HS-5 (cell line): ENCODE measurements at regions not wholly inside any gene's neighbourhood (a gene's known extent, or its start where the extent isn't known, plus 50 kb on each side); places are given as distances from the start of the nearest gene placed in this dataset.
A peak's percentile ranks its signal among the peaks of the same experiment; 100 is the strongest.
"Not testable (repeated sequence)": the region's sequence is repeated elsewhere in the genome, so short reads cannot be mapped to it uniquely, and the experiment has no call there.

ENCODE experiments used
- DNase-seq: peaks from one replicate; pipeline ENCODE4 v3.0.0-alpha.2; 2012; ENCODE audit warnings: low read depth

DNA sequence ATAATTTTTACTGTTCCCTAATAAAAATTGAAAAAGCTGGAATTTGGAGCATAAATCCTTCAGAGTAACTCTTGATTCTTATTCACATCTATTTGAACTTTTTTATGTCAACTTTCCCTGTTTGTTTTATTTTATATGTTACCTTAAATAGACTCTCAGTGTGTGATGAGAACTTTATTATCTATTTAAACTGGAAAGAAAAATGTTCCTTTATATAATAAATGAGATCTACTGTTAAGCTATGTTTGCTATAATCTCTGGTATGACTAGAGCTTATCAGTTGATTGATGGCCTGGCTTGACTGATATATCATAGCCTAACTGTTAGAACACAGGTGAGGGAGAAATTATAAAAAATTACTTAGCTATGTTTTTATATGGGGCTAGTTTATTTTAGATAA is 330.6 kb upstream of the EPHA6 start:
- DNase-seq: no peak

DNA sequence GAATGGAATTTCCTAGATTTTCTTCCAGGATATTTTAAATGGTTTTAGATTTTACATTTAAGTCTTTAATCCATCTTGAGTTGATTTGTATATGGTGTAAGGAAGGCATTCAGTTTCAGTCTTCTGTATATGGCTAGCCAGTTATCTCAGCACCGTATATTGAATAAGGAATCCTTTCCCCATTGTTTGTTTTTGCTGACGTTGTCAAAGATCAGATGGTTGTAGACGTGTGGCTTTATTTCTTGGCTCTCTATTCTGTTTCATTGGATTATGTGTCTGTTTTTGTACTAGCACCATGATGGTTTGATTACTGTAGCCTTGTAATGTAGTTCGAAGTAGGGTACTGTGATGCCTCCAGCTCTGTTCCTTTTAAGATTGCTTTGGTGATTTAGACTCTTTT is 325.7 kb upstream of the EPHA6 start:
- DNase-seq: no peak

DNA sequence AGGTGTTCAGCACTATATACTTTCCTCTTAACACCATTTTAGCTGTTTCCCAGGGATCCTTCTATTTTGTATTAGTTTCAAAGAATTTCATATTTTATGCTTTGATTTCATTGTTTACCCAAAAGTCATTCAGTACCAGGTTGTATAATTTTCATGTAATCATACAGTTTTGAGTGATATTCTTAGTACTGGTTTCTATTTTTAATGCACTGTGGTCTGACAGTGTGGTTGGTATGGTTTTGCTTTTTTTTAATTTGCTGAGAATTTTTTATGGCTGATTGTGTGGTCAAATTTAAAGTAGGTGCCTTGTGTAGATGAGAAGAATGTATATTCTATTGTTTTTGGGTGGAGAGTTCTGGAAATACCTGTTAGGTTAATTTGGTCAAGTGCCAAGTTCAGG is 323.4 kb upstream of the EPHA6 start:
- DNase-seq: no peak

DNA sequence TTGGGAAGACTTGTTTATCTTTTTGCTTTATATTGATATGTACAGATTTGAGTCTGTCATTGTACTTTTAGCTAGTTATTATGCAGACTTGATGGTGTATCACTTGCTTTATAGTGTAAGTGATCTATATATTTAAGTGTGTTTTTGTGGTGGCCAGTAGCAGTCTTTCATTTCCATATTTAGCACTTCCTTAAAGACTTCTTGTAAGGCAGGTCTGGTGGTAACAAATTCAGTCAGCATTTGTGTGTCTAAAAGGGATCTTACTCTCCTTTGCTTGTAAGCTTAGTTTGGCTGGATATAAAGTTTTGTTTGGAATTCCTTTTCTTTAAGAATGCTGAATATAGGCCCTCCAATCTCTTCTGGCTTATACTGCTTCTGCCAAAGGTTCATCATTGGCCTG is 322.5 kb upstream of the EPHA6 start:
- no peak for DNase-seq

DNA sequence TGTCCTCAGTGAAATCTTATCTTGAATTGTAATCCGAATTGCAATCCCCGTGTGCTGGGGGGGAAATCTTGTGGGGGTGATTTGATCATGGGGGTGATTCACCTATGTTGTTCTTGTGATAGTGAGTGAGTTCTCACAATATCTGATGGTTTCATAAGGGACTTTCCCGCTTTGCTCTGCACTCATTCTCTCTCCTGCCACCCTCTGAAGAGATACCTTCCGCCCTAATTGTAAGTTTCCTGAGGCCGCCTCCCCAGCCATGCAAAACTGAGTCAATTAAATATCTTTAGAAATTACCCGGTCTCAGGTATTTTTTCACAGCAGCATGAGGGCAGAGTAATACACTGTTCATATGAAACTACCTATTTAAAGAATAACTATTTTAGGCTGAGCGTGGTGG is 304.1 kb upstream of the EPHA6 start:
- DNase-seq: no peak

DNA sequence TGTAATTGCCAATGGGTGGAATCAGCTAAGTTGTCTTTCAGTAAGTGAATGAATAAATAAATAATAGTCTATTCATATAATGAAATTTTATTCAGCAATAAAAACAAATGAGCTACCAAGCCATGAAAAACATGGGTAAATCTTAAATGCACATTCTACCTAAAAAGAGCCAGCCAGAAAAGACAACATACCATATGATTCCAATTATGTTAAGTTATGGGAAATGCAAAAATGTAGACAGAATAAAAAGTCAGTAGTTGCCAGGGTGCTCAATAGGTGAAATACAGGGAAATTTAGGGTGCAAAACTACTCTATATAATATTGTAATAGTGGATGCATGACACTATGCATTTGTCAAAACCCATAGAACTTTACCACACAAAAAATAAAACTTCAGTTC is 277.2 kb upstream of the EPHA6 start:
- DNase-seq: no peak

DNA sequence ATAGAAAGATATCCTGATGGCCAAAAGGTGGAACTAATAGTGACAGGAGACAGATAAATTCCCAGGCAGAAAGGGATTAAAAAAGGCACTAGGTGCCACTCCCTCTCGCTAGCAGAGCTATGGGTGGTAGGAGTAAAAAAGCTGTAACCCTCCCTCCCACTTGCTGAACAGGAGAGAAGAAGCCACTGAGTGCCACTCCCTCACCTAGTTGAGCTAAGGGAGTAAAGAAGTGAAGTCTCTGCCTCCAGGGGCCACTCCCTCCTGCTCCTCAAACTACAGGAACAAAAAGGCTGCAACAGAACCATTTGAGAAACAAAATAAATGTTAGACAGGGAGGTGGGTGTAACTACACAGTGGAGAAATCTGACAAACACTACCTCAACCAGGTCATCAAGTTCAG is 276.2 kb upstream of the EPHA6 start:
- DNase-seq: no peak

DNA sequence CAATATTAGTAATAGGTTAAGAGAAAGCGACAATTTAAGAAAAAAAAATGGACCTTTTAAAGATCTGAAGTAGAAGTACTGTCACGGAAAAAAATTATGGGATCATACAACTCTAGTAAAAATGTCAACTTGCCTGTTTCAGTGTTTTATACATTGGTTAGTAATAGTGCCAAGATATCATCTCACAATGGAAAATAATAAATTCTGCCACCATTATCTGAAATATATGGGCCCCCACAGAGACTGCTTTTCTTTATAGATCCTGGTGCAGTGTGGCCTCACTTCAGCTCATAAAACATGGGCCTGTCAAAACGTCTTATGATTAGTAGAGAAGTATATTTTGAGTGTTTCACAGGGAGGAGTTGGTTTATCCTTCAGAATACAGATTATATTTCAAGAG is 266.3 kb upstream of the EPHA6 start:
- DNase-seq: no peak

DNA sequence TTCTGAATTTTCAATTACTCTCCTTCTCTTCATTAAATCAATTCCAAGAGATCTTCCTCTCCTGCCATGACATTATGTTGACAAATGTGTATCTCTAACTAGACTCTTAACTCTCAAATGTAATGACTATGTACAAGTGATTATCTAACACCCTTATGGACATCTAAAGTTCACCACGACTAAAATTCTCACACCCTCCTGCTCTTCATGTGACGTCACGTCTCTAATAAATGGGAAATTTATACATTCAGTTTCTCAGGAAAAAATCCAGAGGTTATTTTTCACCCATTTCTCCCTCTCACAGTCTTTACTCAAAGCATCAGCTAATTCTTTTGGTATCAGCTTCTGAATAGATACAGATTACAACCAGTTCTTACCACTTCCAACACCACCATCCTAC is 237.5 kb upstream of the EPHA6 start:
- DNase-seq: no peak

DNA sequence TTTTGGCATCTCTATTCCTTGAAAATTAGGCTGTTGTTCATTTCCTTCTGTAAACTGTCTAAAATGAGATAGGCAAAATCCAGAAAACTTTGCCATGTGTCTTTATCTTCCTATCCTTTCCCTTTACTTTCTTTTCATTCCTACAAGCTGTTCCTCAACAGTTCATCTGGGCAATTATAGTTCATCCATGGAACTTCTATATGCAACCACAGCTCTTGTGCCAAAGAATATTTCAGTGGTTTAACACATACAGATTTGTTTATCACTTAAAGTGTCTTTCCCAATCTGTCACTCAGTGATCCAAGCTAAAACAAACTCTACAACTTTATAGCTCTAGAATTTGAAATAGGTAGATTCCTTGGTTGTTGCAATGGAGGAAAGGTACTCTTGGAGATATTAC is 230.3 kb upstream of the EPHA6 start:
- no peak for DNase-seq

DNA sequence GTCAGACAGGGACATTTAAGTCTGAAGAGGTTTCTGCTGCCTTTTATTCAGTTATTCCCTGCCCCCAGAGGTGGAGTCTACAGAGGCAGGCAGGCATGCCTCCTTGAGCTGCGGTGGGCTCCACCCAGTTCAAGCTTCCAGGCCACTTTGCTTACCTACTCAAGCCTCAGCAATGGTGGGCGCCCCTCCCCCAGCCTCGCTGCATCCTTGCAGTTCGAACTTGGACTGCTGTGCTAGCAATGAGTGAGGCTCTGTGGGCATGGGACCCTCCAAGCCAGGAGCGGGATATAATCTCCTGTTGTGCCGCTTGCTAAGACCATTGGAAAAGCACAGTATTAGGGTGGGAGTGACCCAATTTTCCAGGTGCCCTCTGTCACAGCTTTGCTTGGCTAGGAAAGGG is 207.5 kb upstream of the EPHA6 start:
- not testable (repeated sequence) for DNase-seq

DNA sequence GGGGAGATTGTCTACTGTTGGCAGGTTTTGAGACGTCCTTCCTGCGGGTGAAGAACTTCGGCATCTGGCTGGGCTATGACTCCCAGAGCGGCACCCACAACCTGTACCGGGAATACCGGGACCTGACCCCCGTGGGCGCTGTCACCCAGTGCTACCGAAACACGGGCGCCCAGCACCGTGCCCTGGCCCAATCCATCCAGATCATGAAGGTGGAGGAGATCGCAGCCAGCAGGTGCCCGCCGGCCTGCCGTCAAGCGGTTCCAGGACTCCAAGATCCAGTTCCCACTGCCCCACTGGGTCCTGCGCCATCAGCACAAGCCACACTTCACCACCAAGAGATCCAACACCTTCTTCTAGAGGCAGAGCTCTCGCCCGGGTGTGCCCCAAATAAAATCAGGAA is 194.9 kb upstream of the EPHA6 start:
- DNase-seq: no peak

DNA sequence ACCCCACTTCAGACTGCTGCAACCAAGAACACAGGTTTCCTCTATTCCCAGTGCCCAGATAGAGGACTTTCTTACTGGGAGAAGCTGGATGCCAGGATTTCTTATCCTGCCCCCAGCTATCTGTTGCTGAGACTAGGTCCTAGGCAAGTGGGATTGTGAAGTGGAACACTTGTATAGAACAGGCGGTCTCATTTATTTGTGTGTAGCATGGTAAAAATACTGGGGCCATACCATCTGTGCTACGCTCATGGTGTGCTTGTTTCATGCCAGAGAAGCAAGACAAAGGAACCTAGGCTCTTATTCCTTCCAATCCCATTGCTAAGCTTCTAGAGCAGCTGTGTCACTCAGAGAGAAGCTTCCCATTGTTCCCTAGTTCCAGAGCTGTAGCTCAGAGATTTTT is 191.5 kb upstream of the EPHA6 start:
- DNase-seq: no peak

DNA sequence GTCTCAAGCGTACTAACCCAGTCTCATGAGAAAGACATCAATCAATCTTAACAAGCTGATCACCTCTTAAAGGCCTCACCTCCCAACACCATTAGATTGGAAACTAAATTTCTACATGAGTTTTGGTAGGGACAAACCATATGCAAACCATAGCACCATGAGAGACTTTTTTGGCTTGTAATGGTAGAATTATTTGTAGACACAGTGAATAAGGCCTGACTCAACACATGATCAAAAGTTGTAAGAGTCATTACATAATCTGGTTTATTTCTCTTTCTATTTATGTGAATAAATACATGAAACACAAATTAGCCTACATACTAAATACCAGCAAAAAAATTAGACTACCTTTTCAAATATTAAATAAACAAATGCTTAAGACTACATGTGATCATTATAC is 183.3 kb upstream of the EPHA6 start:
- no peak for DNase-seq

DNA sequence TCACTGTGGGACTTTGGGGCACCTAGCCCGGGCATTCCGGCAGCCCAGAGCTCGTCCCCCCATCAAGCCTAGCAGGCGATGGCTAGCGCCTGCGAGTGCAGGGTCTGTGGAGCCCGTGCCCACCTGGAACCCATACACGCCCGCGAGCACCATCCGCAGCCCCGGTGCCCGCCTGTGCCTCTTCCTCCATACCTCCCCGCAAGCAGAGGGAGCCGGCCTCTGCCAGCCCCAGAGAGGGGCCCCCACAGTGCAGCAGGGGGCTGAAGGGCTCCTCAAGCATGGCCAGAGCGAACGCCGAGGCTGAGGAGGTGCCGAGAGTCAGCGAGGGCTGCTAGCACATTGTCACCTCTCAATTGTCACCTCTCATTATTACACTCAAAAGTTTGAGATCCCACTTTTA is 167.8 kb upstream of the EPHA6 start:
- no peak for DNase-seq

DNA sequence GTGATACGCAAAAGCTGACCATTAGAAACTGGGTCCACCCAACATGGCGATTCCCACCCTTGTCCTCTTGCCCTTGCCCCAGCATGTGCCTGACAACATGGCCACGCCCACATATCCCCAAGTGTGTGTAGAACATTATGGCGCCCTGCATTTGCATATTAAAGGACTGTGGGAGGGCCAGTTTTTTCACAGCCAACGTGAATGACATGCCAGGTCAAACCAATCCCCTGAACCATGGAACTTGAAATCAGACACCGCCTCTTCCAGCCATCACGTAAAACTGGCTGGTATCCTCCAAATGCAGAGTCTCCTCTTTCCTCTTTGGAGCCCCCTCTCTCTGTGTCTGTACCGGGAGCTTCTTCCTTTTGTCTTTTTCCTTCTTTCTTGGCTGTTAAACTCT is 156.7 kb upstream of the EPHA6 start:
- no peak for DNase-seq

DNA sequence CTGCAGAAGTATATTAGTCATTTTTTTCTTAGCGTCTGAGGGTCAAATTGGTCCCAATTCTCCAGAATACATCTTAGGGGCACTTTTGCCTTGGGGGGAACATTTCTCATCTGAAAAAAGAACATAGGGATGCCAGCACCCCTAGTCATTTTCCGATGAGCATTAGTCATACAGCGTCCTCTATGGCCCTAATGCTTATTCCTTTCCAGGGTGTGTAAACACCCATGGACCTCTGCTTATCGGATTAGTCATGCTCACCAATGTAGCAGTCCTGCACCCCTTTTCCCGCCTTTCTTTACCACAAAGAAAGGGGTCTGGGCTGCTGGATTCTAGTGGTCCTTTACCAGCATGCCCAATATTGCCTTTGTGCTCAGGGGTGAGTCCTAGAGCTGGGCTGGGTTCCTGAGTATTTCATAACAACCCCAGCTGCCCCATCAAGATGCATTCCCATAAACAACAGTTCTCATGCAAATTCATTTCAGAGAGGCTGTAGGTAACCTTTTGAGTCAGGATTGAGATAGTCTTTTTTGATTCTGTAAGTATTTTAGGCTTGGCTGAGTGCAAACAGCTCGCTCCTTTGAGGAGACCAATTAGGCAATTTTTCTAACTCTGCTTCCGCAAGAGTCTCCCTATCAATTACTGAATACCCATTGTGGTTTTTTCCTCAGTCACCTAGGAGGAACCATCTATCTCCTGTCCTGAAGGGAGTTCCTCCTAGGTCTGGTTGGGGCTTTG is 142.4 kb upstream of the EPHA6 start:
- peak; percentile 39 for DNase-seq

DNA sequence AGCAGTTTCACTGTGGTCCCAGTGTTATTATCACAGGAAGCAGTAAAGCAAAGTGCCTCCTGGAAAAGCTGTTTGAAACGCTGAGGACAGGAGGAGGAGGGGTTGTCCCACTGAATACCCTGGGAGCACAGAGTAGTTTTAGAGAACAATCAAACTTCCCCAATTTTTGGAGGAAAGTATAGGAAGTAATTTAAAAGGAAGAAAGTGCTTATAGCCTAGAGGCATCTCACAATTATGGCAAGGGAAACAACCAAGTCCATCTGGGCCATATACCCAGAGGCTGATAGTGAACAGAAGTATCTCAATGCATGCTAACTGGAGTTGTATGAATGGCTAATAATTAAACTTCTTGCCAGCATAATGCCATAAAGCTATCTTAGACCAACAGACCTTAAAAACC is 137.2 kb upstream of the EPHA6 start:
- no peak for DNase-seq

DNA sequence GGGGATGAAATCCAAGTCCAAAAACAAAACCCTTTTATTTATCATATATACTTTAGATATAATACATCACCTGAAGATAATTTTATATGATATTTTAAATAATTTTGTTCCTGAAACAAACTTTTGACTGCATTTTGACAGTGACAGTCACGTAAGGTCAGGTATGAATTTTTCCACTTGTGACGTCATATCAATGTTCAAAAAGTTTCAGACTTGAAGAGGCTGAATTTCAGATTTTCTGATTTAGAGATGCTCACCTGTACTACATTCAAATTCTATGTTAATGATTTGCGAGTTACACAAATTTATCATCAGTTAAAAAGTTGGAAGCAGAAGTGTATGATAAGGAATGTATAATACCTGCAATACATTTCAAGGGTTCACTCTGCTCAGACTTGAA is 136.1 kb upstream of the EPHA6 start:
- no peak for DNase-seq

DNA sequence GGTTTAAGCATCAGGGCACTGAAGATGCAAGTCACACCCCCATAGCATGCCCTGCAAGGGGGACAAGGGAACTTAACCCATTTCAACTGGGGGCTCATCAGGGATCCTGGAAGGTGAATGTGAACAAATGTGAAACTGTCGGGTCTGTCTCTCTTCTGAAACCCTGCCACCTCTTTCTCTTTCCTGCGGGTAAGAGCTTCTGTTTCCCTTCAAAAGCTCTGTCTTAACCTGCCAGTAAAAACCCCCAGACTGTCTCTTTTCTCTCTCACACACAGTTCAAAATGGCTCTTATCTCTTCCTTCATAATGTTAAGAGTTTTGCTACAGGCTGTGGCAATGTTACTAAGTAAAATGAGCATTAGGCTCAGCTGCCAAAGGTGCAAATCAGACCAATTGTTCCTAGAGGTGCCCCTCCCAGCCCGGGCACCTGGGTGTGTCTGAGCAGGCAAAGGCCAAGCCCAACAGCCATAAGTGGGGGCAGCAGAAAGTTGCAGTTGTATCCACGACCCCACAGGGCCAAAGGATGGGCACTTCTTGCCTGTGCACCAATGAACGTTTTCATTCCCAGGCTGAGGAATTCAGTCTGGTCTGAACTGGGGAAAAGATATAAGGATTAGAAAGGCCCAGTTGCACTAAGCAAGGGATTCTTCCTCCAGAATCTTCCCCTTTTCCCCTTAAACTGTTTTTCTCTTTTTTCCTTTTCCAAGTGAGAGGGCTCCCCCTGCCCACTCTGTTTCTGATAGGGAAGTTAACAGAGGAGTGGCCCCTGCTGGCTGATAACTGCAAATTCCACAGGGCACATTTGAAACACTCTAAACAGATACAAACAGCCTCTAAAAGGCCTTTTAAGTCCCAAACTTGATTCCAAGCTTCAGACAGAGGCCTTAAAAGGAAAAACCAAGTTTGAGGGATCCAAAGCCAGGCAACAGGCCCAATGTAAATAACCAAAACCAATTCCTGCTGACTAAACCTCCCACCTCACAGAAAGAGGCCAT is 113.8 kb upstream of the EPHA6 start:
- no peak for DNase-seq

DNA sequence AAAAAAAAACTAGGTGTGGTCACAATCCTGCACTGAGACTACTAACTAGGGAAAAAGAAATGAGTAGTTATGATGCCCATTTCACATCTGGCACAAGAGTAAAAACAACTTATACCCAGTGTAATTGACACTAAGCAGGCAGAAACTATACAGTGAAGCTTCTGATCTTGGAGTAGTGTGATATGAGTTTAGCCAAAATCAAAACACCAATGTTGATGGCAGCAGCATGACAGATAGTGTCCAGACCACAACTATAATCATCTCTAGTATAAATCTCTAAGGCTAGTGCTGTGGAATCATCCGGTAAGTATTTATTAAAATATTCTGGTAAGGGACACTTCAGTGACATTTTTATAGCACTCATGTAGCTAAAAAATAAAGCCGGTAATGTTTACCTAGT is 108.5 kb upstream of the EPHA6 start:
- no peak for DNase-seq

DNA sequence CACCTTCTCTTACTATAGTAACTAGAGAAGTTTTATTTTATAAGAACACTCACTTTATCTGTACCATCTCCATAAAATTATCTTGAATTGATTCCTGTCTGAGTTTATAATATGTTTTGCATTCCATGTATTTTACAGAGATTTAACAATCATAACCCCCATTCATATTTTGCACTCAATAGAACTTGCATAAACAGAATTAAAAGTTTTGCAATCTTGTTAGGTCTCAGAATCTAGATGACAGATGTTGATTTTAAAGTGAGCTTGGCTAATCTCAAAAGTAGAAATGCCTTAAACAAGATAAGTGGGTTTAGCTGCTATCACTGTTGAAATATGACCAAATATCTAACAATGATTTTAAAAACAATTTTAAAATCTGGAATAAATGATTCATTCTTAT is 107.9 kb upstream of the EPHA6 start:
- DNase-seq: no peak

DNA sequence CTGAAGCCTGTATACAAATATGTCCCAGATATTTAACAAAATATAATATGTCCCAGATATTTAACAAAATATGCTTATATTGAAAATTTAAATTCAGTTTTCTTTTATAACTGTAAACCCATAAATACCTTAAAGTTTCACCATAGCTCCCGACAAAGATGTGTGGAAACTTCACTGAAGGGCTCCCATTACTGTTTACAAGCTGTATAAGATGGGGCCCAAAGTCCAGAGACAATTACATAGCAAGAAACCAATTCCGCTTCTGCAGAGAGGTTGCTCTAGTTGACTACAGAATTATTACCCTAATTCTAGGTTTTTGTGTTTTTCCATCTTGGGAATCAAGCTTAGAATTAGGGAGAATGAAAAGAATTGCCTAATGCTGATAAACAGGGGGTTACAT is 102.6 kb upstream of the EPHA6 start:
- DNase-seq: no peak

DNA sequence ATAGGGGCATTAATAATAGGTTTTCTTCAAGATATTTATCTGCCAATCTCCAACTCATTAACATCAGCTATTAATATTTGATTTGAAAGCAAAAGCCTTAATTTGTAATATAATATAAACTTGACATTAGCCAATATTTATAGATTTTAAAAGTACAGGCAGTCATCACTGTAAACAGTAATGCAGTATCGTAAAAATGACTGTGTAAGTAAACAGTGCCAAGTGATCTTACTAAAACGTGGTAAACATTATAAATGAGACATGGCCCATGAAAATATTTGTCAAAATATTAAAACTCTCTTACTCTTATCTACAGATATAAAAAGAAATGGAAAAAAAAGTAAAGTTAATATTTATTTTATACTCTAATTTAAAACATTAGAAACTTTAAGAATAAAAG is 101.6 kb upstream of the EPHA6 start:
- no peak for DNase-seq
